Heart left ventricle (tissue), 13 donors: ENCODE measurements at regions not wholly inside any gene's neighbourhood (a gene's known extent, or its start where the extent isn't known, plus 50 kb on each side); places are given as distances from the start of the nearest gene placed in this dataset.

Experiments used
- CTCF ChIP-seq, 12 donors: fragments of 200-600 bp; sonication (generic) in 4 of 12; IDR thresholded peaks; one replicate each; pipeline versions ENCODE4 v1.5.0 to v1.8.0; 2018 to 2022; ENCODE audit warnings: antibody characterized with exemption in 12 of 12, mild to moderate bottlenecking in 5 of 12
- POLR2A ChIP-seq, 2 donors: fragments of 450-650 bp; IDR thresholded peaks; one replicate each; pipeline ENCODE4 v1.6.1; 2017; ENCODE audit warnings: antibody characterized with exemption in 2 of 2, mild to moderate bottlenecking in 2 of 2, moderate library complexity in 2 of 2
- donor health status: ischemic (EF 13 %, LVEDD 7.1; RV severe dilation, severe dysfunction).
- donor health status: DM: no; HTN: yes; CAD: no.
- donor health status: DM: no; HTN: no; CAD: no.
- donor health status: ischemic (EF 25% LVEDD 6.9; RV normal size, moderate dysfunction).
- donor health status: ischemic (EF 25% LVEDD 5.7; RV mildly dilated, moderate dysfunction).
- donor health status: ischemic (EF 35%, LVEDD 5.7; RV mildly dilated, moderate dysfunction).
- donor health status: nonischemic (EF 11% LVEDD 7.7; RV severe dilation, severe dysfunction).
- donor health status: DM: yes; HTN: yes; CAD: no.
- donor health status: PGD.
- donor health status: ischemic (EF 29% LVEDD 5.4; RV normal size, mild dysfunction).
- donor health status: nonischemic (EF 23%, LVEDD 6.1; RV moderate dilation, normal function).

- no peak for TF ChIP-seq CTCF (IDR thresholded peaks at IDR 0.05)
- no peak for TF ChIP-seq POLR2A (IDR thresholded peaks at IDR 0.05)
These were observed 901.4 kb downstream of the DIPK2A start for GRCh38 chr3:144873066-144873465.
